GM19025 (cell line): ENCODE measurements at regions not wholly inside any gene's neighbourhood (a gene's known extent, or its start where the extent isn't known, plus 50 kb on each side); places are given as distances from the start of the nearest gene placed in this dataset.

Experiments
- ATAC-seq: cut with Tn5 transposase; IDR thresholded peaks from one replicate; pipeline ENCODE4 v1.9.1; 2021; ENCODE audit warnings: mild to moderate bottlenecking, low read depth, moderate library complexity; ENCODE audit not compliant: unreplicated experiment

- no peak for ATAC-seq
Observed at GRCh38 chr2:111695441-111696007, 188.5 kb downstream of the ANAPC1 start.

GRCh38 chr2:111696226-111696625, 187.8 kb downstream of the ANAPC1 start:
- ATAC-seq: no peak

DNA sequence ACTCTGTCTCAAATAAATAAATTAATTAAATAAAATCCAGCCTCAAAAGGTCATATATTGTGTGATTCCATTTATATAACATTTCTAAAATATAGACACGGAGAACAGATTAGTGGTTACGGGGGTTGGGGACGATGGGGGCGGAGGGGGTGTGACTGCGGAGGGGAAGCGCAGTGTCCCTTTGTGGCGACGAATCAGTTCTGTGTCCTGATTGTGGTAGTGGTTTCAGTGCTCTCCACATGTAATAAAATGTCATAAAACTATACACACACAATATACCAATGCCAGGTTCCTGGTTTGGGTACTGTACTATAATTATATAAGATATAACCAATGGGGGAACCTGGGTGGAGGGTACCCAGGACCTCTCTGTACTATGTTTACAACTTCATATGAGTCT, 186.4 kb downstream of the ANAPC1 start:
- ATAC-seq: no peak

GRCh38 chr2:111698089-111698488, 185.9 kb downstream of the ANAPC1 start:
- ATAC-seq: no peak

GRCh38 chr2:111698743-111699554, 185.0 kb downstream of the ANAPC1 start:
- ATAC-seq: peak; percentile 69

DNA sequence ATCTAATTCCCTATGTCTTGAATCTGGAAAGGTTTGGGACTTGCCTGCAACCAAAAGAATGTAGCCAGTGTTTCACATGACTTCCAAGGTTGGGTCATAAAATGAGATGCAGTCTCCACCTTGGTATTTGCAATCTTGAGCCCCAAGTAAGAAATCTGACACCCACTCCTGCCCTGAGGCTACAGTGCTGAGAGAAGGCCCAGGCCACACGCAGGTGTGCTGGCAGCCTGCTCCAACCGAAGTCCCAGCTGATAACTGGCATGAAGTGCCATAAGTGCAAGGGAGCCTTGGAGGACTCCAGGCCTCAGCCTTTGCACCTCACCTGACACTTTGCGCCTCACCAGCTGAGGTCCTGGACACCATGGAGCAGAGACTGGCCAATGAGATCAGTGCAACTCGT, 182.7 kb downstream of the ANAPC1 start:
- no peak for ATAC-seq

DNA sequence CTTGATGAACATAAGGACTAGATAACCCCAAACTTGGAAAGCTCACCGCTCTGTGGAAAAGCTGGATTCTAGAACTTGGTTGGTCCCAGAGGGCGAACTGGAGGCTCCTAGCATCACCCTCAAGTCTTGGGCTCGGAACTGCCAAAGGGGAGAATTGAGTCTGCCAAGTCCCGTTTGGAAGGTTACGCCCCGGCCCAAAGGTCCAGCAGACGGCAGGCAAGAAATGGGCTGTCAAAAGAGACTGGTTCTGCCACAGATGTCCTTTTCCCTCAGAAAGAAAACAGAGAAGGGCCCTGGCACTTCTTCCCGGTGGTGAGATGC, 182.2 kb downstream of the ANAPC1 start:
- no peak for ATAC-seq

DNA sequence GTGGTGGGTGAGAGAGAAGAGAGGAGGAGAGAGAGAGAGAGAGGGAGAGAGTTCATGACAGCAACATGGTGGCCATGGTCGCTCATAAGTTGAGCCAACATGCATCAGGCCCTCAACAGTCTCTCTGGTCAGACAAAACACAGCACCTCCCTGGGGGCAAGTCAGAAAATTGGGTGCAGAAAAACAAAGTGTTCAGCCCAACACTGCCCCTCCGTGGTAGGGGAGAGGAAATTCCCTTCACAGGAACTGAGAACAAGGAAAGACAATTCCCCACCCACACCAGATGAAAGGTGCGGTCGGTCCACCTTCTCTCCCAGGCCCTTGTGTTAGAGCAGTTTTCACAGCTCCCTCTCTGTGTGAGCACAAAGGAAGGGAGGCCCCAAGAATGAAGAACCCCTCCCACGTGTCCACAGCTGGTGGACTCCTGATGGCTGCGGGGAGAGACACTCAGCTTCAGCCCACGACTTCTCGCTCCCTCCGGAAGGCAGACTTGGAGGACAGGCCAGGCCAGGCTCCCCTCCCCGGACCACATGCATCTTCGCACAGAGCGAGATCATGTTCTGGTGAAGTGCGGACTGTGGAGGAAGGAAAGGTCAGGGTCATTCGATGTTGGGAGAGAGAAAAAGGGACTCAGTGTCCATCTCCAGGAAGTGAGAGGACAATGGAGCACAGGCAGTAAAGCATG, 181.7 kb downstream of the ANAPC1 start:
- no peak for ATAC-seq

- ATAC-seq: no peak
Observed at GRCh38 chr2:111702804-111703196, 181.2 kb downstream of the ANAPC1 start.

GRCh38 chr2:111703759-111704158, 180.2 kb downstream of the ANAPC1 start:
- no peak for ATAC-seq

GRCh38 chr2:111704246-111704645, 179.7 kb downstream of the ANAPC1 start:
- ATAC-seq: no peak

- peak; percentile 4 for ATAC-seq
Observed at GRCh38 chr2:111705239-111705638, 178.8 kb downstream of the ANAPC1 start.

GRCh38 chr2:111705711-111706336, 178.2 kb downstream of the ANAPC1 start:
- ATAC-seq: peak; percentile 96

DNA sequence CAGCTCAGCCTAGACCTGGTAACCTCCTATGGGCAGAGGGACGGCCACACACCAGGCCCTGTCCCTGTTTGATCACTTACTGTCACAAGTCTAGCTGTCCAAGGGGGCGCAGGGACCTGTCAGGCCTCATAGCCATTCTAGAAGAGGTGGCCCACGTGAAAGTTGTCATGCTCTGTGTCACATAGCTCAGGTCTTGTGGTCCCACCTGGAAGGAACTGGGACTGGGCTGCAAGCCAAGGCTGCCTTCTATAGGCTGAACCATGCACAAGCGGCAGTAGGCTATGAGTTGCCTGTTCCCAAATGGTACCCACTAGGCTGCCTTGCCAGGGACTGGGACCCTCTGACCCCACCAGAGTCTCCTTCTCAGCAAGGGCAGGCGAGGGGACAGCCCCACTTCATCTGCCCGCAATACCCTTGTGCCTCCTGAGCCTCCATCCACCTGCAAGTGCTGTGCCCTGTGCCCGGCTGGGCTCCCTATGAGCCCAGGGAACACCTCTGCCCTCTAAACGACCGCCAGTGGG, 177.5 kb downstream of the ANAPC1 start:
- no peak for ATAC-seq

DNA sequence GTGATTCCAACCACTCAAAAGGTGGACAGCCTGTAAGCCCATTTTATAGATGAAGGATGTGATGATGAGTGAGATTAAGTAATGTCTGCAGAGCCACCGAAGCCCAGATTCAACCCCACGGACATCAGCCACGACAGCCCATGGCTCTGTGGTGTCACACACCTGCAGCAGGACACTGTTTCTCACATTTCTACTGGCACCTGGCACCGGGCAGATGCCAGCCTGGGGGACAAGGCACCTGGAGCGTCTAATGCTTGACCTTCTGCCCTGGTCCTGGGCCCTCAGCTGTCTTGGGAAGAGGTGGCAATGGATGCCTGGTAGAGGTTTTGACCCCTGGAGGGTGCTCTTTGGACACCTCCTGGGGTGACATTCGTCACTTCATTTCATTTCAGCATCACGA, 176.3 kb downstream of the ANAPC1 start:
- ATAC-seq: no peak

- ATAC-seq: no peak
Observed at GRCh38 chr2:111708476-111709180, 175.4 kb downstream of the ANAPC1 start.

GRCh38 chr2:111709321-111709720, 174.7 kb downstream of the ANAPC1 start:
- ATAC-seq: no peak

DNA sequence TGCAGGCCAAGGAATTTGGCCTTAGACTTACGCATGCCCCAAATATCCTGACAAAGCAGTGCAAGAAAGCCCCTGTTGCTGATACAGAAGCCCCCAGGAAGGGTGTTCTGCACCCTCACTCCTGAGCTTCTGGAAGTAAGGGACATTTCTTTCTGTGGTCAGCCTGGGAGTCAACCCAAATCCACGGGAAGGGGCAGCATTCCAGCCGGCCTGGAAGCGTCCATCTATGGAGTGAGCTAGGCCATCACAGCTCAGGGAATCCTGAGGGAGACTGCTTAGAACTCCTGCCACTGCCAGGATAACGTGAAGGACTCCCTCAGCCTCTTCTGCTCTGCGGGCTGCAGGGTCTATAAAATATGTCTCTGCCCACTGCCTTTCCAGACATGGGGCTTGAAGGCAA, 173.9 kb downstream of the ANAPC1 start:
- no peak for ATAC-seq

DNA sequence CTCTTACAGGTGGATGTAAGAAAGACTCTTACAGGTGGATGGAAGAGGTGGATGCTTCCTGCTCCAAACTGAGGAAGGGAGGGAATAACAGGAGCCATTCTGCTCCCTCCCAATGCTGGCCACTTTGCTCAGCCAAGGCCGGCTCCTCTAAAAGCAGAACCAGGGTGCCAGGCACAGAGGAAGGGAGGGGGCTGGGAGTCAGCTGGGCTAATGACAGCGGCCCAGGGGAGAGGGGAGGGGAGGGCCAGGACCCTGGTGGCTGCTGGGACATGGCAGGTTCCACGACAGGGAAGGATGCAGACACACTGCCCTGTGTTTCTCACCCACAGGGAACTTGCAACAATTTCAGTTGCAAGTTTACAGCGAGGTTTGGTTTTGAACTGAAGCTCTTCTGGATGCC, 173.4 kb downstream of the ANAPC1 start:
- no peak for ATAC-seq

- no peak for ATAC-seq
Observed at GRCh38 chr2:111711270-111711669, 172.7 kb downstream of the ANAPC1 start.

GRCh38 chr2:111712361-111712760, 171.6 kb downstream of the ANAPC1 start:
- ATAC-seq: no peak
